HL-60 (cell line): ENCODE measurements at regions not wholly inside any gene's neighbourhood (a gene's known extent, or its start where the extent isn't known, plus 50 kb on each side); places are given as distances from the start of the nearest gene placed in this dataset.

Experiments used
- CTCF ChIP-seq: IDR thresholded peaks from one replicate; pipeline ENCODE4 v1.5.1; 2011; ENCODE audit warnings: low read length, control low read depth, inconsistent platforms; ENCODE audit not compliant: insufficient read depth
- POLR2AphosphoS5 ChIP-seq: IDR thresholded peaks from 2 replicates; pipeline ENCODE4 v1.6.1; 2012; ENCODE audit warnings: low read depth
- TF ChIP-seq, protein P1 (sequence below): IDR thresholded peaks from 2 replicates; pipeline ENCODE4 v1.6.1; 2012; ENCODE audit warnings: low read depth; ENCODE audit not compliant: insufficient replicate concordance

- TF ChIP-seq CTCF (no peak), POLR2AphosphoS5 (no peak)
- TF ChIP-seq, protein P1, sequence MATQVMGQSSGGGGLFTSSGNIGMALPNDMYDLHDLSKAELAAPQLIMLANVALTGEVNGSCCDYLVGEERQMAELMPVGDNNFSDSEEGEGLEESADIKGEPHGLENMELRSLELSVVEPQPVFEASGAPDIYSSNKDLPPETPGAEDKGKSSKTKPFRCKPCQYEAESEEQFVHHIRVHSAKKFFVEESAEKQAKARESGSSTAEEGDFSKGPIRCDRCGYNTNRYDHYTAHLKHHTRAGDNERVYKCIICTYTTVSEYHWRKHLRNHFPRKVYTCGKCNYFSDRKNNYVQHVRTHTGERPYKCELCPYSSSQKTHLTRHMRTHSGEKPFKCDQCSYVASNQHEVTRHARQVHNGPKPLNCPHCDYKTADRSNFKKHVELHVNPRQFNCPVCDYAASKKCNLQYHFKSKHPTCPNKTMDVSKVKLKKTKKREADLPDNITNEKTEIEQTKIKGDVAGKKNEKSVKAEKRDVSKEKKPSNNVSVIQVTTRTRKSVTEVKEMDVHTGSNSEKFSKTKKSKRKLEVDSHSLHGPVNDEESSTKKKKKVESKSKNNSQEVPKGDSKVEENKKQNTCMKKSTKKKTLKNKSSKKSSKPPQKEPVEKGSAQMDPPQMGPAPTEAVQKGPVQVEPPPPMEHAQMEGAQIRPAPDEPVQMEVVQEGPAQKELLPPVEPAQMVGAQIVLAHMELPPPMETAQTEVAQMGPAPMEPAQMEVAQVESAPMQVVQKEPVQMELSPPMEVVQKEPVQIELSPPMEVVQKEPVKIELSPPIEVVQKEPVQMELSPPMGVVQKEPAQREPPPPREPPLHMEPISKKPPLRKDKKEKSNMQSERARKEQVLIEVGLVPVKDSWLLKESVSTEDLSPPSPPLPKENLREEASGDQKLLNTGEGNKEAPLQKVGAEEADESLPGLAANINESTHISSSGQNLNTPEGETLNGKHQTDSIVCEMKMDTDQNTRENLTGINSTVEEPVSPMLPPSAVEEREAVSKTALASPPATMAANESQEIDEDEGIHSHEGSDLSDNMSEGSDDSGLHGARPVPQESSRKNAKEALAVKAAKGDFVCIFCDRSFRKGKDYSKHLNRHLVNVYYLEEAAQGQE = no peak
These were observed 139.8 kb downstream of the NUDT12 start for GRCh38 chr5:103422756-103423155.
